HepG2 (cell line): ENCODE measurements at regions not wholly inside any gene's neighbourhood (a gene's known extent, or its start where the extent isn't known, plus 50 kb on each side); places are given as distances from the start of the nearest gene placed in this dataset.
A peak's percentile ranks its signal among the peaks of the same experiment; 100 is the strongest.

Experiments
- AKAP8 ChIP-seq: sonication (generic); formaldehyde crosslinking; IDR thresholded peaks from 2 replicates; pipeline ENCODE4 v1.5.1; 2020; ENCODE audit warnings: mild to moderate bottlenecking, missing genetic modification reagents
- CHCHD3 ChIP-seq: sonication (generic); formaldehyde crosslinking; IDR thresholded peaks from 2 replicates; pipeline ENCODE4 v1.8.0; 2022; ENCODE audit warnings: mild to moderate bottlenecking, missing genetic modification reagents, moderate library complexity
- EHMT2 ChIP-seq: fragments of 200-600 bp; sonication (generic); IDR thresholded peaks from 2 replicates; pipeline ENCODE4 v1.7.0; 2017; ENCODE audit warnings: antibody characterized with exemption, low read depth, low read length, borderline replicate concordance
- ISX ChIP-seq: sonication (generic); formaldehyde crosslinking; conservative IDR thresholded peaks from 2 replicates; pipeline ENCODE4 v1.5.0; 2020; ENCODE audit warnings: missing genetic modification reagents
- ZNF260 ChIP-seq: sonication (generic); formaldehyde crosslinking; IDR thresholded peaks from 2 replicates; pipeline ENCODE4 v1.4.0; 2020; ENCODE audit warnings: missing genetic modification reagents, low read depth, mild to moderate bottlenecking, borderline replicate concordance
- ZNF382 ChIP-seq: sonication (generic); formaldehyde crosslinking; IDR thresholded peaks from 2 replicates; pipeline ENCODE4 v1.5.0; 2020; ENCODE audit warnings: missing genetic modification reagents, mild to moderate bottlenecking, borderline replicate concordance
- ZNF510 ChIP-seq: sonication (generic); formaldehyde crosslinking; IDR thresholded peaks from 2 replicates; pipeline ENCODE4 v1.4.0; 2020; ENCODE audit warnings: low read depth, mild to moderate bottlenecking, missing genetic modification reagents
- ZNF547 ChIP-seq: sonication (generic); formaldehyde crosslinking; IDR thresholded peaks from 2 replicates; pipeline ENCODE4 v1.5.1; 2020; ENCODE audit warnings: mild to moderate bottlenecking, missing genetic modification reagents
- ZNF75D ChIP-seq: sonication (generic); formaldehyde crosslinking; IDR thresholded peaks from 2 replicates; pipeline ENCODE4 v1.8.1; 2023; ENCODE audit warnings: missing genetic modification reagents, mild to moderate bottlenecking, borderline replicate concordance
- ZNF781 ChIP-seq: sonication (generic); formaldehyde crosslinking; IDR thresholded peaks from 2 replicates; pipeline ENCODE4 v1.5.1; 2020; ENCODE audit warnings: borderline replicate concordance, mild to moderate bottlenecking, missing genetic modification reagents; ENCODE audit errors: not compliant biosample characterization
- TF ChIP-seq, protein P1 (sequence below), 2 experiments: sonication (generic) in 1 of 2; formaldehyde crosslinking in 1 of 2; IDR thresholded peaks; 2 replicates each; pipeline versions ENCODE4 v1.6.1 to v1.9.0; 2014 to 2022; ENCODE audit warnings: antibody characterized with exemption in 1 of 2, borderline replicate concordance in 1 of 2, inconsistent platforms in 1 of 2, low read depth in 1 of 2, missing genetic modification reagents in 1 of 2
- TF ChIP-seq, protein P2 (sequence below): IDR thresholded peaks from 2 replicates; pipeline ENCODE4 v1.6.1; 2016; ENCODE audit warnings: low read depth
- TF ChIP-seq, protein P3 (sequence below): sonication (generic); formaldehyde crosslinking; IDR thresholded peaks from 2 replicates; pipeline ENCODE4 v1.8.1; 2023; ENCODE audit warnings: mild to moderate bottlenecking, moderate library complexity, missing genetic modification reagents
- TF ChIP-seq, protein P4 (sequence below): sonication (generic); formaldehyde crosslinking; IDR thresholded peaks from 2 replicates; pipeline ENCODE4 v1.4.0; 2020; ENCODE audit warnings: missing genetic modification reagents
- TF ChIP-seq, protein P5 (sequence below): sonication (generic); formaldehyde crosslinking; IDR thresholded peaks from 2 replicates; pipeline ENCODE4 v1.8.1; 2023; ENCODE audit warnings: mild to moderate bottlenecking, missing genetic modification reagents
- TF ChIP-seq, protein P6 (sequence below): IDR thresholded peaks from 2 replicates; pipeline ENCODE4 v1.6.1; 2016; ENCODE audit warnings: missing compliant biosample characterization, missing genetic modification reagents, borderline replicate concordance

DNA sequence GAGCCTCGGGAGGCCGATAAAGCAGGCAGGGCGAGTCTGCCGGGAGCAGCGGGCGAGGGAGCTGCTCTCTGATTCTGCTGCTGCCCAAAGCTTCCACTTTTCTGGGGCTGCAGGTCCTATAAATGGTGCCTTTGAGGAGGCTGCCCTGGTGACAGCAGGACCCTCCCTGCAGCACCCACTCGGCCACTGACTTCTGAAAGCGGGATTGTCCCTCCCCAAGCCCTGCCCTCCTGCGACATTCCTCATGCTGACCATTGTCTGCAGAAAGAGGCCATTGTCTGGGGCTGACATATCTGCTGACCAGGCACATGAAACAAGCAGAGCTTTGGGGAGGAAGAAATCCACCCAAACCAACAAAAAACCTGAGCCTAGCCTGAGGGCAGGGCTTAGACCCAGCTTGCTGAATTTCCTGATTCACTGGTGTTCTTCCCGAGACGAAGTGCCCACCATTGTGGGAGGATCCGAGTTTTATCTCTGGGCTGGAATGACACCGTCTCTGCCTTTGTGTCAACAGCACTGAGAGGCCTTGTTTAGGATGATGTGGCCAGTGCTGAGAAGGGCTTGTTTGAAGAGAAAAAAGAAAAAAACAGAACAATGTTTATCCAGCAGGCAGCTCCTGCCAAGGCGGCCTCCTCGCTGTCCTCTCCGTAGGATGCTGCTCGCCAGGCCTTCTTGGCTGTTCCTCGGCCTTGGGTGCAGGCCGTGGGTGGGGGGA, 129.7 kb downstream of the MYCN start (continued):
- TF ChIP-seq, protein P1, sequence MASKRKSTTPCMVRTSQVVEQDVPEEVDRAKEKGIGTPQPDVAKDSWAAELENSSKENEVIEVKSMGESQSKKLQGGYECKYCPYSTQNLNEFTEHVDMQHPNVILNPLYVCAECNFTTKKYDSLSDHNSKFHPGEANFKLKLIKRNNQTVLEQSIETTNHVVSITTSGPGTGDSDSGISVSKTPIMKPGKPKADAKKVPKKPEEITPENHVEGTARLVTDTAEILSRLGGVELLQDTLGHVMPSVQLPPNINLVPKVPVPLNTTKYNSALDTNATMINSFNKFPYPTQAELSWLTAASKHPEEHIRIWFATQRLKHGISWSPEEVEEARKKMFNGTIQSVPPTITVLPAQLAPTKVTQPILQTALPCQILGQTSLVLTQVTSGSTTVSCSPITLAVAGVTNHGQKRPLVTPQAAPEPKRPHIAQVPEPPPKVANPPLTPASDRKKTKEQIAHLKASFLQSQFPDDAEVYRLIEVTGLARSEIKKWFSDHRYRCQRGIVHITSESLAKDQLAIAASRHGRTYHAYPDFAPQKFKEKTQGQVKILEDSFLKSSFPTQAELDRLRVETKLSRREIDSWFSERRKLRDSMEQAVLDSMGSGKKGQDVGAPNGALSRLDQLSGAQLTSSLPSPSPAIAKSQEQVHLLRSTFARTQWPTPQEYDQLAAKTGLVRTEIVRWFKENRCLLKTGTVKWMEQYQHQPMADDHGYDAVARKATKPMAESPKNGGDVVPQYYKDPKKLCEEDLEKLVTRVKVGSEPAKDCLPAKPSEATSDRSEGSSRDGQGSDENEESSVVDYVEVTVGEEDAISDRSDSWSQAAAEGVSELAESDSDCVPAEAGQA (IDR thresholded peaks at IDR 0.05; ENCODE audit: low read depth), result no peak; the same call in 1 of the 2 replicates
- TF ChIP-seq, protein P1 (CRISPR knock-in tag; IDR thresholded peaks at IDR 0.05; ENCODE audit: borderline replicate concordance), result no peak
- TF ChIP-seq ZNF781 (CRISPR knock-in tag), result no peak
- peak; percentile 77 for TF ChIP-seq AKAP8
- no peak for TF ChIP-seq ZNF75D (CRISPR knock-in tag)
- TF ChIP-seq, protein P2, sequence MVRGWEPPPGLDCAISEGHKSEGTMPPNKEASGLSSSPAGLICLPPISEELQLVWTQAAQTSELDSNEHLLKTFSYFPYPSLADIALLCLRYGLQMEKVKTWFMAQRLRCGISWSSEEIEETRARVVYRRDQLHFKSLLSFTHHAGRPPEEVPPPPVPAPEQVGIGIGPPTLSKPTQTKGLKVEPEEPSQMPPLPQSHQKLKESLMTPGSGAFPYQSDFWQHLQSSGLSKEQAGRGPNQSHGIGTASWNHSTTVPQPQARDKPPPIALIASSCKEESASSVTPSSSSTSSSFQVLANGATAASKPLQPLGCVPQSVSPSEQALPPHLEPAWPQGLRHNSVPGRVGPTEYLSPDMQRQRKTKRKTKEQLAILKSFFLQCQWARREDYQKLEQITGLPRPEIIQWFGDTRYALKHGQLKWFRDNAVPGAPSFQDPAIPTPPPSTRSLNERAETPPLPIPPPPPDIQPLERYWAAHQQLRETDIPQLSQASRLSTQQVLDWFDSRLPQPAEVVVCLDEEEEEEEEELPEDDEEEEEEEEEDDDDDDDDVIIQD, result peak; percentile 63; the same call in 1 of the 2 replicates
- TF ChIP-seq ZNF547 (CRISPR knock-in tag), result no peak
- no peak for TF ChIP-seq CHCHD3 (CRISPR knock-in tag)
- peak; percentile 23; the same call in 1 of the 2 replicates for TF ChIP-seq EHMT2
- TF ChIP-seq ZNF510 (CRISPR knock-in tag), result no peak
- TF ChIP-seq, protein P3, sequence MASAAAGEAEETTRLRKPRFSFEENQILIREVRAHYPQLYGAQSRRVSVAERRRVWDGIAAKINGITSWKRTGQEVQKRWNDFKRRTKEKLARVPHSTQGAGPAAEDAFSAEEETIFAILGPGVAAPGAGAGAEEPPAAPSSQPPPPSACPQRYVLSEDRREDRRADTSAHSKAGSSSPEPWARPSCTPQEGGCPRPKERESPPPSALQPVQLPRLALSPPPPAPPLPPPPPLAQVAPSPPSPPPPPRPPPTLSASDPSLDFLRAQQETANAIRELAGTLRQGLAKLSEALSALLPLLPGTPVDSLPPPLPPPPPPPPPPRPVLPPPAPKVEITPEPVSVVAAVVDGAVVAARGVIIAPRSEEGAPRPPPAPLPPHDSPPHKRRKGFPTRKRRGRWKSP (CRISPR knock-in tag), result 0 out of 2 replicates have a peak, but pooled peaks have one; percentile 16
- no peak for TF ChIP-seq ISX
- TF ChIP-seq ZNF260 (CRISPR knock-in tag), result no peak
- TF ChIP-seq, protein P4, sequence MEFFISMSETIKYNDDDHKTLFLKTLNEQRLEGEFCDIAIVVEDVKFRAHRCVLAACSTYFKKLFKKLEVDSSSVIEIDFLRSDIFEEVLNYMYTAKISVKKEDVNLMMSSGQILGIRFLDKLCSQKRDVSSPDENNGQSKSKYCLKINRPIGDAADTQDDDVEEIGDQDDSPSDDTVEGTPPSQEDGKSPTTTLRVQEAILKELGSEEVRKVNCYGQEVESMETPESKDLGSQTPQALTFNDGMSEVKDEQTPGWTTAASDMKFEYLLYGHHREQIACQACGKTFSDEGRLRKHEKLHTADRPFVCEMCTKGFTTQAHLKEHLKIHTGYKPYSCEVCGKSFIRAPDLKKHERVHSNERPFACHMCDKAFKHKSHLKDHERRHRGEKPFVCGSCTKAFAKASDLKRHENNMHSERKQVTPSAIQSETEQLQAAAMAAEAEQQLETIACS (CRISPR knock-in tag), result no peak
- TF ChIP-seq, protein P5, sequence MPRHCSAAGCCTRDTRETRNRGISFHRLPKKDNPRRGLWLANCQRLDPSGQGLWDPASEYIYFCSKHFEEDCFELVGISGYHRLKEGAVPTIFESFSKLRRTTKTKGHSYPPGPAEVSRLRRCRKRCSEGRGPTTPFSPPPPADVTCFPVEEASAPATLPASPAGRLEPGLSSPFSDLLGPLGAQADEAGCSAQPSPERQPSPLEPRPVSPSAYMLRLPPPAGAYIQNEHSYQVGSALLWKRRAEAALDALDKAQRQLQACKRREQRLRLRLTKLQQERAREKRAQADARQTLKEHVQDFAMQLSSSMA (CRISPR knock-in tag), result no peak
- TF ChIP-seq, protein P6, sequence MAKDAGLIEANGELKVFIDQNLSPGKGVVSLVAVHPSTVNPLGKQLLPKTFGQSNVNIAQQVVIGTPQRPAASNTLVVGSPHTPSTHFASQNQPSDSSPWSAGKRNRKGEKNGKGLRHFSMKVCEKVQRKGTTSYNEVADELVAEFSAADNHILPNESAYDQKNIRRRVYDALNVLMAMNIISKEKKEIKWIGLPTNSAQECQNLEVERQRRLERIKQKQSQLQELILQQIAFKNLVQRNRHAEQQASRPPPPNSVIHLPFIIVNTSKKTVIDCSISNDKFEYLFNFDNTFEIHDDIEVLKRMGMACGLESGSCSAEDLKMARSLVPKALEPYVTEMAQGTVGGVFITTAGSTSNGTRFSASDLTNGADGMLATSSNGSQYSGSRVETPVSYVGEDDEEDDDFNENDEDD, result no peak
- TF ChIP-seq ZNF382 (CRISPR knock-in tag), result no peak
